Trophoblast cell (in vitro differentiated cells and primary cell): ENCODE measurements at regions not wholly inside any gene's neighbourhood (a gene's known extent, or its start where the extent isn't known, plus 50 kb on each side); places are given as distances from the start of the nearest gene placed in this dataset.
"Not testable (repeated sequence)": the region's sequence is repeated elsewhere in the genome, so short reads cannot be mapped to it uniquely, and the experiment has no call there.

Experiments
- DNase-seq, 2 donors: peaks; one replicate each; pipeline ENCODE4 v3.0.0-alpha.2; 2016
- H2AFZ ChIP-seq: 2 replicates; pipeline ENCODE4 v1.6.1; 2013; ENCODE audit warnings: low read length, moderate library complexity, mild to moderate bottlenecking; ENCODE audit not compliant: insufficient read depth, poor library complexity
- H2AK5ac ChIP-seq: 2 replicates; pipeline ENCODE4 v1.6.1; 2013; ENCODE audit warnings: mild to moderate bottlenecking, low read length
- H2BK120ac ChIP-seq: 2 replicates; pipeline ENCODE4 v1.6.1; 2013; ENCODE audit warnings: low read length, mild to moderate bottlenecking, moderate library complexity; ENCODE audit not compliant: insufficient read depth, poor library complexity
- H2BK12ac ChIP-seq: 2 replicates; pipeline ENCODE4 v1.6.1; 2013; ENCODE audit warnings: mild to moderate bottlenecking, low read length, moderate library complexity
- H2BK5ac ChIP-seq: 2 replicates; pipeline ENCODE4 v1.6.1; 2013; ENCODE audit warnings: low read length, low read depth, moderate library complexity, mild to moderate bottlenecking; ENCODE audit not compliant: poor library complexity
- H3K14ac ChIP-seq: 2 replicates; pipeline ENCODE4 v1.6.1; 2013; ENCODE audit warnings: mild to moderate bottlenecking, low read length
- H3K18ac ChIP-seq: 2 replicates; pipeline ENCODE4 v1.6.1; 2013; ENCODE audit warnings: mild to moderate bottlenecking, low read length
- H3K23ac ChIP-seq: 2 replicates; pipeline ENCODE4 v1.6.1; 2013; ENCODE audit warnings: low read length
- H3K27ac ChIP-seq: 2 replicates; pipeline ENCODE4 v1.5.1; 2013; ENCODE audit warnings: low read depth, mild to moderate bottlenecking, inconsistent platforms, low read length, moderate library complexity
- H3K27me3 ChIP-seq: 2 replicates; pipeline ENCODE4 v1.6.1; 2013; ENCODE audit warnings: inconsistent platforms, mild to moderate bottlenecking, low read length, moderate library complexity; ENCODE audit not compliant: insufficient read depth
- H3K36me3 ChIP-seq, 2 experiments: 1 replicate in 1 of 2; 2 replicates in 1 of 2; pipeline ENCODE4 v1.6.1; 2013; ENCODE audit warnings: low read length in 2 of 2, mild to moderate bottlenecking in 2 of 2, moderate library complexity in 1 of 2; ENCODE audit not compliant: insufficient read depth in 2 of 2, control insufficient read depth in 1 of 2
- H3K4ac ChIP-seq: 2 replicates; pipeline ENCODE4 v1.6.1; 2013; ENCODE audit warnings: low read depth, mild to moderate bottlenecking, low read length, moderate library complexity
- H3K4me1 ChIP-seq, 2 experiments: 1 replicate in 1 of 2; 2 replicates in 1 of 2; pipeline ENCODE4 v1.6.1; 2013; ENCODE audit warnings: low read length in 2 of 2, mild to moderate bottlenecking in 2 of 2, moderate library complexity in 1 of 2; ENCODE audit not compliant: insufficient read depth in 2 of 2, control insufficient read depth in 1 of 2
- H3K4me2 ChIP-seq: 2 replicates; pipeline ENCODE4 v1.6.1; 2013; ENCODE audit warnings: inconsistent platforms, mild to moderate bottlenecking, low read length, moderate library complexity
- H3K4me3 ChIP-seq: 2 replicates; pipeline ENCODE4 v1.5.1; 2013; ENCODE audit warnings: mild to moderate bottlenecking, low read depth, low read length, inconsistent platforms
- H3K79me1 ChIP-seq: one replicate; pipeline ENCODE4 v1.6.1; 2013; ENCODE audit warnings: low read length
- H3K79me2 ChIP-seq: 2 replicates; pipeline ENCODE4 v1.6.1; 2013; ENCODE audit warnings: low read length, mild to moderate bottlenecking; ENCODE audit not compliant: control insufficient read depth, insufficient read depth, poor library complexity
- H3K9ac ChIP-seq: 2 replicates; pipeline ENCODE4 v1.6.1; 2013; ENCODE audit warnings: mild to moderate bottlenecking, low read length
- H3K9me3 ChIP-seq: 2 replicates; pipeline ENCODE4 v1.6.1; 2013; ENCODE audit warnings: low read depth, mild to moderate bottlenecking, control low read depth, inconsistent platforms, low read length; ENCODE audit not compliant: insufficient read depth
- H4K12ac ChIP-seq: 2 replicates; pipeline ENCODE4 v1.6.1; 2013; ENCODE audit warnings: low read depth, mild to moderate bottlenecking, low read length, moderate library complexity
- H4K8ac ChIP-seq: 2 replicates; pipeline ENCODE4 v1.6.1; 2013; ENCODE audit warnings: low read depth, mild to moderate bottlenecking, low read length, moderate library complexity
- H4K91ac ChIP-seq: one replicate; pipeline ENCODE4 v1.6.1; 2013; ENCODE audit warnings: low read depth, mild to moderate bottlenecking, low read length, moderate library complexity
- WGBS: extraction: QIAGEN DNeasy Blood & Tissue Kit; methylation state at CpG from one replicate; pipeline ENCODE4 v1.1.7; 2013; ENCODE audit warnings: missing lambda C conversion rate; ENCODE audit not compliant: insufficient read length, insufficient coverage; ENCODE audit errors: extremely low coverage; 5-methylcytosine and 5-hydroxymethylcytosine counted together

- H3K4me2 ChIP-seq, H3K4me3 ChIP-seq, H3K79me1 ChIP-seq, H4K12ac ChIP-seq, H2AFZ ChIP-seq, DNase-seq, H4K91ac ChIP-seq, H2BK120ac ChIP-seq, H3K79me2 ChIP-seq, H3K14ac ChIP-seq, H2AK5ac ChIP-seq, H3K27me3 ChIP-seq, H3K36me3 ChIP-seq, H4K8ac ChIP-seq, H2BK5ac ChIP-seq, H3K4me1 ChIP-seq, H3K18ac ChIP-seq, H3K9ac ChIP-seq, H3K4ac ChIP-seq, H3K23ac ChIP-seq, H2BK12ac ChIP-seq, H3K9me3 ChIP-seq, H3K27ac ChIP-seq: not testable (repeated sequence)
- WGBS, result no CpG with 5 or more reads among the region's 6 CpGs
Observed at GRCh38 chr12:33636930-33637329, 197.3 kb upstream of the SYT10 start.

DNA sequence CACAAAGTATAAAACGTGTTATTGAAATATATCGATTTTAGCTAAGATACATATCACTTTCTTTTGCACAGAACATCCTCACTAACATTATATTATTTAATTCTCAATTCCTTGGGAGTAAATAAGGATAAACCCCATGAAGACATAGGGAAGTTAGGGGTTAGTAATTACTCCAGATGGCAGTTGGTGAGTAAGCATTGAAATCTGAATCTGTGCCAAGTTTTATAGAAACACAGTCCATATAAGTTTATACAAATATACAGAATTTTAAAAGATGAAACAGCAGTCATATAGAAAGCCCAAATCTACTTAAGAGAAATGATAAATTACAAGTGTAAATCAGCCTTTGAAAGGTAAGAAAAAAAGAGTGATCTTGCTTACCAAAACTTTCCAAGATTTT lies 200.4 kb upstream of the SYT10 start:
- Histone ChIP-seq H4K12ac (no peak overlapping the region), H3K4me1 (no peaks in the 10 kb centered on the region), H3K9me3 (no peaks in the 10 kb centered on the region), H3K4ac (no peak overlapping the region), H3K79me2 (no peaks in the 10 kb centered on the region), H2BK5ac (no peak overlapping the region), H4K8ac (no peak overlapping the region), H3K9ac (no peak overlapping the region), H3K14ac (no peak overlapping the region), H2BK120ac (no peak overlapping the region), H3K4me2 (no peak overlapping the region), H2AK5ac (no peak overlapping the region), H4K91ac (no peak overlapping the region), H3K27me3 (no peaks in the 10 kb centered on the region), H3K27ac (no peak overlapping the region), H2BK12ac (no peak overlapping the region), H3K79me1 (no peaks in the 10 kb centered on the region), H2AFZ (no peak overlapping the region), H3K36me3 (no peaks in the 10 kb centered on the region), H3K18ac (no peak overlapping the region), H3K4me3 (no peak overlapping the region), H3K23ac (no peak overlapping the region)
- no peak for DNase-seq
- no CpG with 5 or more reads among the region's 2 CpGs for WGBS

DNA sequence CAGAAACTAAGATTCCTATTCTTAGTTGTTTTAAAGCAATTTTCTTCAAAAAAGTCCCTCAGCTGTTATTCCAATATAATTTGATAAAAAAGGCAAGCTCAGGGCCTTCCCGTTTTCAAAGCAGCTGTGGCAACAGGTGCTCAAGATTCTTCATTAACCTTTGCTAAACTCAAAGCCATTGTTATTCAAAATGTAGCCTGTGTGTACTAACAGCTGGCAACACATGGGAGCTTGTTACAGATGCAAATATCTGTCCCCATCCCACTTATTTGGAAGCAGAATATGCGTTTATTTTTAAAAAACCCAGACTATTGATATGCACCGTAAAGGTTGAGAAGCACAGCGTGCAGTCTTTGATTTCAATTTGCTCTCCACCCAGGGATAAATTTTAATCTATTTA lies 210.4 kb upstream of the SYT10 start:
- no peak overlapping the region for H3K18ac ChIP-seq
- H2AK5ac ChIP-seq, result no peak overlapping the region
- no peak overlapping the region for H3K4me2 ChIP-seq
- WGBS, result no CpG with 5 or more reads among the region's 4 CpGs
- no peaks in the 10 kb centered on the region for H3K79me1 ChIP-seq
- no peak overlapping the region for H3K27ac ChIP-seq
- H3K14ac ChIP-seq, result no peak overlapping the region
- no peaks in the 10 kb centered on the region for H3K4me1 ChIP-seq
- H3K9ac ChIP-seq, result no peak overlapping the region
- H3K4ac ChIP-seq, result no peak overlapping the region
- H4K12ac ChIP-seq, result no peak overlapping the region
- H4K8ac ChIP-seq, result no peak overlapping the region
- no peak overlapping the region for H2BK120ac ChIP-seq
- H3K9me3 ChIP-seq, result no peaks in the 10 kb centered on the region
- no peak overlapping the region for H2BK12ac ChIP-seq
- no peak overlapping the region for H2AFZ ChIP-seq
- H2BK5ac ChIP-seq, result no peak overlapping the region
- no peaks in the 10 kb centered on the region for H3K79me2 ChIP-seq
- no peak overlapping the region for H3K23ac ChIP-seq
- no peaks in the 10 kb centered on the region for H3K36me3 ChIP-seq
- no peak for DNase-seq
- H3K4me3 ChIP-seq, result no peak overlapping the region
- no peaks in the 10 kb centered on the region for H3K27me3 ChIP-seq
- no peak overlapping the region for H4K91ac ChIP-seq

GRCh38 chr12:33650832-33651231 lies 211.2 kb upstream of the SYT10 start:
- Histone ChIP-seq H3K4me3 (no peak overlapping the region), H3K14ac (no peak overlapping the region), H3K4me1 (no peaks in the 10 kb centered on the region), H2BK12ac (no peak overlapping the region), H4K12ac (no peak overlapping the region), H3K27ac (no peak overlapping the region), H3K79me2 (no peaks in the 10 kb centered on the region), H3K23ac (no peak overlapping the region), H3K79me1 (no peaks in the 10 kb centered on the region), H2BK120ac (no peak overlapping the region), H3K9me3 (no peaks in the 10 kb centered on the region), H3K18ac (no peak overlapping the region), H4K91ac (no peak overlapping the region), H3K36me3 (no peaks in the 10 kb centered on the region), H3K4me2 (no peak overlapping the region), H2AFZ (no peak overlapping the region), H3K4ac (no peak overlapping the region), H4K8ac (no peak overlapping the region), H3K27me3 (no peaks in the 10 kb centered on the region), H2AK5ac (no peak overlapping the region), H3K9ac (no peak overlapping the region), H2BK5ac (no peak overlapping the region)
- no peak for DNase-seq

GRCh38 chr12:33653362-33653761 lies 213.7 kb upstream of the SYT10 start:
- no CpG with 5 or more reads among the region's 3 CpGs for WGBS
- Histone ChIP-seq H2BK5ac (no peak overlapping the region), H3K9me3 (no peaks in the 10 kb centered on the region), H2AFZ (no peak overlapping the region), H4K91ac (no peak overlapping the region), H3K9ac (no peak overlapping the region), H3K14ac (no peak overlapping the region), H3K27me3 (no peaks in the 10 kb centered on the region), H2AK5ac (no peak overlapping the region), H3K27ac (no peak overlapping the region), H2BK120ac (no peak overlapping the region), H3K4me3 (no peak overlapping the region), H3K23ac (no peak overlapping the region), H3K79me1 (no peaks in the 10 kb centered on the region), H3K36me3 (no peaks in the 10 kb centered on the region), H3K4me1 (no peaks in the 10 kb centered on the region), H3K18ac (no peak overlapping the region), H4K12ac (no peak overlapping the region), H3K4ac (no peak overlapping the region), H3K4me2 (no peak overlapping the region), H3K79me2 (no peaks in the 10 kb centered on the region), H2BK12ac (no peak overlapping the region), H4K8ac (no peak overlapping the region)
- DNase-seq, result no peak
